ENCODE measurements at regions not wholly inside any gene's neighbourhood (a gene's known extent, or its start where the extent isn't known, plus 50 kb on each side); places are given as distances from the start of the nearest gene placed in this dataset.

- TF ChIP-seq CTCF (IDR thresholded peaks at IDR 0.05; ENCODE audit: insufficient read depth, low read depth, low read length) (no peak), EZH2 (IDR thresholded peaks at IDR 0.05; ENCODE audit: insufficient read depth, low read length) (no peak)
These were observed 110.9 kb downstream of the FAM170A start for GRCh38 chr5:119740225-119740624.
